Ishikawa (cell line): ENCODE measurements at regions not wholly inside any gene's neighbourhood (a gene's known extent, or its start where the extent isn't known, plus 50 kb on each side); places are given as distances from the start of the nearest gene placed in this dataset.

Experiments
- CEBPB ChIP-seq: IDR thresholded peaks from 2 replicates; pipeline ENCODE4 v1.6.1; 2012
- CREB1 ChIP-seq: IDR thresholded peaks from 2 replicates; pipeline ENCODE4 v1.6.1; 2012; ENCODE audit warnings: low read depth
- EGR1 ChIP-seq: IDR thresholded peaks from 2 replicates; pipeline ENCODE4 v1.6.1; 2012
- EP300 ChIP-seq: IDR thresholded peaks from 2 replicates; pipeline ENCODE4 v1.6.1; 2012; ENCODE audit warnings: borderline replicate concordance
- FOXM1 ChIP-seq: IDR thresholded peaks from 2 replicates; pipeline ENCODE4 v1.6.1; 2012; ENCODE audit warnings: low read depth, borderline replicate concordance
- NFIC ChIP-seq: IDR thresholded peaks from 2 replicates; pipeline ENCODE4 v1.6.1; 2012
- RAD21 ChIP-seq: IDR thresholded peaks from 2 replicates; pipeline ENCODE4 v1.6.1; 2012; ENCODE audit warnings: low read depth
- TAF1 ChIP-seq: IDR thresholded peaks from 2 replicates; pipeline ENCODE4 v1.6.1; 2012; ENCODE audit warnings: low read depth, mild to moderate bottlenecking
- TCF12 ChIP-seq: IDR thresholded peaks from 2 replicates; pipeline ENCODE4 v1.6.1; 2012; ENCODE audit warnings: low read depth
- TEAD4 ChIP-seq: IDR thresholded peaks from 2 replicates; pipeline ENCODE4 v1.6.1; 2012
- USF1 ChIP-seq: IDR thresholded peaks from 2 replicates; pipeline ENCODE4 v1.6.1; 2012
- YY1 ChIP-seq: IDR thresholded peaks from 2 replicates; pipeline ENCODE4 v1.6.1; 2012; ENCODE audit warnings: low read depth
- ZBTB7A ChIP-seq: IDR thresholded peaks from 2 replicates; pipeline ENCODE4 v1.6.1; 2012; ENCODE audit warnings: low read depth
- TF ChIP-seq, protein P1 (sequence below): IDR thresholded peaks from 2 replicates; pipeline ENCODE4 v1.6.1; 2012; ENCODE audit warnings: low read depth, mild to moderate bottlenecking
- TF ChIP-seq, protein P2 (sequence below): IDR thresholded peaks from 2 replicates; pipeline ENCODE4 v1.6.1; 2012

GRCh38 chr2:71932037-71932779, 215.5 kb downstream of the CYP26B1 start:
- TF ChIP-seq USF1: no peak
- TF ChIP-seq YY1: no peak
- TF ChIP-seq EP300: no peak
- TF ChIP-seq TEAD4: no peak
- no peak for TF ChIP-seq EGR1

GRCh38 chr2:71930049-71930681, 217.5 kb downstream of the CYP26B1 start:
- no peak for TF ChIP-seq NFIC
- no peak for TF ChIP-seq TCF12
- TF ChIP-seq CEBPB: no peak
- no peak for TF ChIP-seq EGR1
- TF ChIP-seq, protein P1, sequence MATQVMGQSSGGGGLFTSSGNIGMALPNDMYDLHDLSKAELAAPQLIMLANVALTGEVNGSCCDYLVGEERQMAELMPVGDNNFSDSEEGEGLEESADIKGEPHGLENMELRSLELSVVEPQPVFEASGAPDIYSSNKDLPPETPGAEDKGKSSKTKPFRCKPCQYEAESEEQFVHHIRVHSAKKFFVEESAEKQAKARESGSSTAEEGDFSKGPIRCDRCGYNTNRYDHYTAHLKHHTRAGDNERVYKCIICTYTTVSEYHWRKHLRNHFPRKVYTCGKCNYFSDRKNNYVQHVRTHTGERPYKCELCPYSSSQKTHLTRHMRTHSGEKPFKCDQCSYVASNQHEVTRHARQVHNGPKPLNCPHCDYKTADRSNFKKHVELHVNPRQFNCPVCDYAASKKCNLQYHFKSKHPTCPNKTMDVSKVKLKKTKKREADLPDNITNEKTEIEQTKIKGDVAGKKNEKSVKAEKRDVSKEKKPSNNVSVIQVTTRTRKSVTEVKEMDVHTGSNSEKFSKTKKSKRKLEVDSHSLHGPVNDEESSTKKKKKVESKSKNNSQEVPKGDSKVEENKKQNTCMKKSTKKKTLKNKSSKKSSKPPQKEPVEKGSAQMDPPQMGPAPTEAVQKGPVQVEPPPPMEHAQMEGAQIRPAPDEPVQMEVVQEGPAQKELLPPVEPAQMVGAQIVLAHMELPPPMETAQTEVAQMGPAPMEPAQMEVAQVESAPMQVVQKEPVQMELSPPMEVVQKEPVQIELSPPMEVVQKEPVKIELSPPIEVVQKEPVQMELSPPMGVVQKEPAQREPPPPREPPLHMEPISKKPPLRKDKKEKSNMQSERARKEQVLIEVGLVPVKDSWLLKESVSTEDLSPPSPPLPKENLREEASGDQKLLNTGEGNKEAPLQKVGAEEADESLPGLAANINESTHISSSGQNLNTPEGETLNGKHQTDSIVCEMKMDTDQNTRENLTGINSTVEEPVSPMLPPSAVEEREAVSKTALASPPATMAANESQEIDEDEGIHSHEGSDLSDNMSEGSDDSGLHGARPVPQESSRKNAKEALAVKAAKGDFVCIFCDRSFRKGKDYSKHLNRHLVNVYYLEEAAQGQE: no peak
- no peak for TF ChIP-seq CREB1
- no peak for TF ChIP-seq ZBTB7A
- TF ChIP-seq, protein P2, sequence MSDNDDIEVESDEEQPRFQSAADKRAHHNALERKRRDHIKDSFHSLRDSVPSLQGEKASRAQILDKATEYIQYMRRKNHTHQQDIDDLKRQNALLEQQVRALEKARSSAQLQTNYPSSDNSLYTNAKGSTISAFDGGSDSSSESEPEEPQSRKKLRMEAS: no peak
- TF ChIP-seq USF1: no peak
- no peak for TF ChIP-seq YY1
- TF ChIP-seq EP300: no peak
- no peak for TF ChIP-seq FOXM1
- TF ChIP-seq RAD21: no peak
- TF ChIP-seq TEAD4: no peak
- no peak for TF ChIP-seq TAF1

- TF ChIP-seq, protein P2: no peak
- no peak for TF ChIP-seq ZBTB7A
Measured at GRCh38 chr2:71929482-71929772, 218.2 kb downstream of the CYP26B1 start.

DNA sequence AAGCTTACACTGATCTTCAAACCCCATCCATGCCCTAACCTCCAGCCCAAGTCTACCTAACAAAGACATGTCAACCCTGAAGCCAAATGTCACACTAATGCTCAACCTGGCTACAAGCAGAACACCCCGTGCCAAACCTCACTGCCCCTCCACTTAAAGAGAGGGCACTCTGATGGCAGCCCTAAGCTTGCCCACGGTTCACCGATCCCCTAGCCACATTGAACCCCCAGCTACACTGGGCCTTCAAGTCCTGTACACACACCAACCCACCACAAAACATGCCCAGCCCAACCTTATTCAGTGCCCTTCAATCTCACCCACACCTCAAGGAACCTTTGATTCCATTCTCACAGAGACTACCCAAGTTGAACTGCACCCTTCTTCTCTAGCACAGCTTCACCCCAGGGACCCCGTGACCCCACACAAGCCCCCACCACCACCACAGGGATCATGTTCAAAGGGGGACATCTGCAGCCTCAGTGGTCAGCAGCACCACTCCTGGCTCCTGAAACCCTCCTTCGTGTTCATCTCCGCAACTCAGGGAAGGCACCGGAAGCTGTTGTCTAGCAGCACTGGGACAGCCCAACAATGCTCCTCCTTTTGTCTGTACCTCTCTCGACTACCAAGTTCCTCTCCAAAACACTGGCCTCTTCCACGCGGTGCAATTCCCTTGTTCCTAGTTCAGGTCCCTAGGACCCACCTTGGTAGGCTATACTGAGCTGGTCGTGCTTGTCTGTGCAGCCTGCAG, 218.8 kb downstream of the CYP26B1 start:
- TF ChIP-seq NFIC (no peak), TEAD4 (no peak), CEBPB (no peak), TAF1 (no peak), YY1 (no peak), RAD21 (no peak), TCF12 (no peak), EP300 (no peak), ZBTB7A (no peak), FOXM1 (no peak), USF1 (no peak), EGR1 (no peak)
- TF ChIP-seq, protein P2: no peak

DNA sequence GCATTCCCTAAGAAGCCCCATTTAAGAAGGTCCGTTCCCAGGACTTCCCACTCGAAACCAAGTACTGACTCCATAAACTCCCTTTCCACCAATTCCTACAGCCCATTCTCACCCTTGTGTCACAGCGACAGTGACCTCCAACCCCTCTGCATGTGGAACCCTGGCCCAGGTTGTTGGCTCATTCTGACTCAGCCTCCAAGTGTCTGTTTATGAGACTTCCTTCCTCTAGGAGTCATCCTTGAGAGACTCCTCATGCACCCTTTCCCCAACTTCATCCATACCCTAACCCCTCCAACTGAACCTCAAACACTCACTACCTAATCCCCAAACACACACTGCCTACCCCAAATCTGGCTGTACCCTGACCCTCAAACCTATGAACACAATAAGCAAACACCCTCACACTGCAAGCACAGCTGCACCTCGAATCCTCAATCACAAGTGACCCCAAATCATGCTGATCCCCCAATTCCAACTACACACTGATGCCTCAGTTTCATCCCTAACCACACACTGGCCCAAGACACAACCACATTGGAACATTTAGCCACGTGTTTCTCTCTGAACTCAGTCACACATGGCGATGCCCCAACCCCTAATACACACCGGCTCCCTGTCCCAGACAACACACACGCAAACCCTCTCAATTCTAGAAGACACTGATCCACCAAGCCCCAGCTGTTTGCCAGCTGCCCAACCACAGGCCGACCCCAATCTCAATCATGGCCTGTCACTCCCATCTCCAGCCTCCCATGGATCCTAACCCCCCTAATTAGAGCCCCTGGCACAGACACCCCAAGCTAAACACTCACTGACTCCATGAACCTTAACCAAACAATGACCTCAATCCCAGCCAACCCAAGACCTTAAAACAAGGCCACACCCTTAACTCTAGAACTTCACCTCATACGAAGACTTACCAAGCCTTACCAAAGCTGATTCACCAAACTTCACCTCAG, 219.6 kb downstream of the CYP26B1 start:
- no peak for TF ChIP-seq NFIC
- TF ChIP-seq RAD21: no peak
- TF ChIP-seq ZBTB7A: no peak
- no peak for TF ChIP-seq EGR1
- TF ChIP-seq, protein P1: no peak
- no peak for TF ChIP-seq EP300
- no peak for TF ChIP-seq CEBPB
- no peak for TF ChIP-seq TEAD4
- TF ChIP-seq TCF12: no peak
- no peak for TF ChIP-seq USF1
- TF ChIP-seq, protein P2: no peak
- TF ChIP-seq TAF1: no peak
